HCEC 1CT (cell line): ENCODE measurements at regions not wholly inside any gene's neighbourhood (a gene's known extent, or its start where the extent isn't known, plus 50 kb on each side); places are given as distances from the start of the nearest gene placed in this dataset.
"Not testable (repeated sequence)": the region's sequence is repeated elsewhere in the genome, so short reads cannot be mapped to it uniquely, and the experiment has no call there.

Experiments
- DNase-seq: peaks from one replicate; pipeline ENCODE4 v3.0.0-alpha.2; 2017

- no peak for DNase-seq
Observed at GRCh38 chr6:82419132-82419581, 55.5 kb downstream of the TPBG start.

DNA sequence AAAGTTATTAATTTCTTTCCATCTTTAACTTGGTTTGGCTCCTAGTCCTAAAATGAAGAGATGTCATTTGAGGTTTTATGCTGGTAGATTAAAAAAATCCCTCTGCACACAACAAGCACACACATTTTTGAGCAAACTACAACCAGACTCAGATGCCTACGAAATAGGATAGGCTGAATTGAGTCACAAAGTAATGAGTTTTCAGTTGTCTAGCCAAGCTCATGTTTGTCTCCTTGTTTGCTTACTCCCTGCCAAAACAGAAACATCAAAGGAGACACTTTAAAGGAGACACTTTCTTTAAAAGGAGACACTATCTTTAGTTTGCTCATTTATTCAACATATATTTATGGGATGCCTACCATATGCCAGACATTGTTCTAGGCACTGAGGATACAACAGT, 56.2 kb downstream of the TPBG start:
- DNase-seq, result no peak

DNA sequence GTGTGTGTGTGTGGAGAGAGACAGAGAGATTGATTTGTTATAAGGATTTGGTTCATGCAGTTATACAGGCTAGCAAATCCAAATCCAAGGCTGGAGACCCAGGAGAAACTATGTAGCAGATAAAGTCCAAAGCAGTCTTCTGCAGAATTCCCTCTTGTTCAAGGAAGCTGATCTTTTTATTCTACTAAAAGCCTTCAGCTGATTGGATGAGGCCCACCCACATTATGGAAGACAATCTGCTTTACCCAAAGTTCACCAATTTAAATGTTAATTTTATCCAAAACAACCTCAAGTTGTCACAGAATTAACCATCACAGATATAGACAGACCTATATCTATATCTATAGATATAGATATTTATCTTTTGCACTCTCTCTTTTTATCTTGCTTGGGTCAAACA, 67.0 kb downstream of the TPBG start:
- DNase-seq, result no peak

GRCh38 chr6:82436740-82437139, 73.1 kb downstream of the TPBG start:
- DNase-seq, result no peak

GRCh38 chr6:82437701-82438100, 74.1 kb downstream of the TPBG start:
- no peak for DNase-seq

DNA sequence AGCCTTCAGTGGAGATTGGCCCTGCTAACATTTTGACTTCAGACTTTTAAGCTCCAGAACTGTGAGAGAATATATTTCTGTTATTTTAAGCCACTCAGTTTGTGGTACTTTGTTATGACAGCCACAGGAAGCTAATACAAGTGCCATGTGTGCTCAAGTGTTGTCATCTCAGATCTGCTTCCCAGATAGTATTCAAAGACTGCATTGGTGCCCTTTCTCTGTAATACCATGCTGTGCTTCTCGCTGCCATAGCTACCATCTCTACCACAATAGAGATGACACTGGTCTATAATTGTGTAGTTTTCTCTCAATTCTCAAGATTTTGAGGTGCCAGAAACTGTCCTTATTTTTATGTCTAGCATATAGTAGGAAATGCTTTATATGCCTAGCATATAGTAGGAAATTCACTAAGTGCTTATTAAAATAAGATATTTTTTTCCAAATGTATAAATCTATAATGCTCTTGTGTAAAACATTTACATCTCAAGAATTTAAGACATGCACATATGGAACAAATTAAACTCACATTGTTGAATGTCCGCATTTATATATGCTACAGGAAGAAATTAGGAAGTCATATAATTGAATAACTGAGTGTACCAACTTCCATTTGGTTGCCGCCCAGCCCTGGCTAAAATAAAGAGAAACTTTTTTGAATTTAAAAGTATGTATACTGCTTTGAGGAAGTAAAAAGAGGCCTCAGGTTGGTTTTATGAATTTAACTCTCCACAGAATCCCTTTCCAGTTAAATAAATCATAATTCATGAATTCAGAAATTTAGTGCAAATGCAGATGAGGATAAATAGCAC, 77.6 kb downstream of the TPBG start:
- no peak for DNase-seq

DNA sequence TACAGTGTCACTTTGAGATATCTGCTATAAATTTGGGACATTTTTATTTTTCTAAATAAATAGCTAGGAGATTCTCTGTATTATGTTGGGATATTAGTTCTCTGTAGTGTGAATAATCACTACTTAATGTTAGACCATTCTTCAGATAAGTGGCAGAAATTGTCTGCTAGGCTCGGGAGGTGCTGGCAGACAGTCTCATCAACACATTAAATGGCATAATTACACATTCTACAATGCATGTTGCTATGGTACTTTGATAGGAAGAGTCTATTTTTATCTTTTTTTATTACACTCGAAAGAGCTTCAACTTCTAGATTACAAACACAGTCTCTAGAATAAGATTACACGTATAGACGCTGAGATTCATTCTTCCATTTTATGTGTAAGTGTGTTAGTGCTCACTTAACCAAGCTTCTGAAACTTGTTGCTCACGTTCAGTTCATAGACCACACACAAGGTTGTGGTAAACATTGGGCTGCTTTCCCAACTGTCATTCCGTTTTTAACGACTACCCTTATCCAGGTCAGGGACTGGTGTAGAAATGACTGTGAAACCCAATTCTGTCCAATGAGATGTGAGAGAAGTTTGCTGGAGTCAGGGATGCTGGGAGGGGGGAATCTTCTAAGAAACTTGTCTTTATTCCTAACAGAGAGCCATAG, 78.6 kb downstream of the TPBG start:
- no peak for DNase-seq

GRCh38 chr6:82458147-82458546, 94.5 kb downstream of the TPBG start:
- no peak for DNase-seq

DNA sequence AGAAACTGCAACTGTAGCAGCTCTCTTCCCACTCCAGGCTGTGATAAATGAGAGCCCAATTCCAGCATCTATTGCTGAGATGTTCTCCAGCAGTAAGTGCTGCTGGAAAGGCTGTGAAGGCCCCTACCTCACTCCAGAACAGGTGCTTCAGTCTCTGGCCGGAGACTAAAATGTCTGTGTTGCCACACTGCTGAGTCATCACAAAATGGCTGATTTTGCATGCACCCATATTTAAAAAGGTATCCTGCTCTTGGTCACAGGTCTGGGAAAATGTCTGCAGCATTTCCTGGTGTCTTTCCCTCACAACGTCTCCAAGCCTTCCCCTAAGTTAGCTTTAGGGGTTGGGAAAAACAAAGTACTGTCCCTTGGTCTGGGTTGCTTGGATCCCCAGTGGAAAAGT, 95.1 kb downstream of the TPBG start:
- no peak for DNase-seq

DNA sequence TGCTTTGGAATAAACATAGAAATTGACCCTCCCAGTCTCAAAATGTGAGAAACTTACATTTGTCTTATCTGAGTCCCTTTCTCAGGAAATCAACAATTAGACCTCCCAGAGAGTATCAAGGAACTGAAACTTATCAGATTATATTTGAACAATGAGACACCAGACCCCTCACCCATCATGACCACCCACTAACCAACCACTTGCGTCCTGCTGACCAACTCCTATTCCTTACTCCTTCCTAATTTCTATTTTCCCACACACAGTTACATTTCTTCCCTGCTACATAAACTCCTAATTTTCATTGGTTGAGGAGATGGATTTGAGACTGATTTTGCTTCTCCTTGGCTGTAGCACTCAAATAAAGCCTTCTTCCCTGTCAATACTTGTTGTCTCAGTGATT, 97.9 kb downstream of the TPBG start:
- DNase-seq, result no peak

GRCh38 chr6:82467338-82467737, 103.7 kb downstream of the TPBG start:
- DNase-seq, result no peak

GRCh38 chr6:82470123-82470522, 106.5 kb downstream of the TPBG start:
- not testable (repeated sequence) for DNase-seq

DNA sequence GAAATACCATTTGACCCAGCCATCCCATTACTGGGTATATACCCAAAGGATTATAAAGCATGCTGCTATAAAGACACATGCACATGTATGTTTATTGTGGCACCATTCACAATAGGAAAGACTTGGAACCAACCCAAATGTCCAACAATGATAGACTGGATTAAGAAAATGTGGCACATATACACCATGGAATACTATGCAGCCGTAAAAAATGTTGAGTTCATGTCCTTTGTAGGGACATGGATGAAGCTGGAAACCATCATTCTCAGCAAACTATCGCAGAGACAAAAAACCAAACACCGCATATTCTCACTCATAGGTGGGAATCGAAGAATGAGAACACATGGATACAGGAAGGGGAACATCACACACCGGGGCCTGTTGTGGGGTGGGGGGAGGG, 111.5 kb downstream of the TPBG start:
- not testable (repeated sequence) for DNase-seq

GRCh38 chr6:82484001-82484400, 120.4 kb downstream of the TPBG start:
- no peak for DNase-seq

- DNase-seq, result no peak
Observed at GRCh38 chr6:82484737-82485626, 121.4 kb downstream of the TPBG start.

GRCh38 chr6:82487895-82488294, 124.3 kb downstream of the TPBG start:
- DNase-seq, result no peak

DNA sequence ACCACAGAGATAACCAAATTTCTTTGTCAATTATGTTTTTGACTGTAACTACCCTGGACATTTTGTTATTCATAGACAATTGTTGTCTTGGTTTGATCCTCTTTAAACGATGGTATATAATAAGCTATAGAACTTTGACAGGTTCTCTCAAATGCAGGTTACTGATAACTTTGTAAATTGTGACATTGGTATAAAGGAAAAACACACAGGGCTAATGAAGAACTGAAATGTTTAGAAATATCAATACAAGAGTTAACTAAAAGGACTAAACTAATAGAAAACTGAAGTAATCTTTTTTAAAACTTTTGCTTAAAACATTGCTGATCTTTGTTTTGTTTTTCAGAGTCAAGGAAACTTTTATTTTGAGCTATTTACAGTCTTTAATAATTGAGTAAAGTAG, 124.8 kb downstream of the TPBG start:
- DNase-seq, result no peak

DNA sequence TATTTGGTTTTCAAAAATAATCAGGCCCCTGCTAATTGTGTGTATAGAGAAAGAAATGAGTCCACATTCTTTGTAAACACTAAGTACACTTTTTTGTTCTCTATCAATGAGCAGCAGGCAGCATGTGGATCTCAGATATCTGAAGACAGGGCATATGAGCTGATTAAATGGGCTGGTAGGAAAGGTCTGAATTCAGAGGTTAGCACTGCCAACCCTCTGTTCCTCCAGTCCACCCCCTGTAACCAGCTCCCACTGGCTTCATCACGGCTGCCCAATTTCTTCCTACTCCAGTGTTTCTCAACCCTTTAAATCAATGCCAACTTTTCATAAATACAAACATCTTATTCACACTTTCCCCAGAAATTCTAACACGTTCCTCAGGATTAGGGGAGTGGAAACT, 128.5 kb downstream of the TPBG start:
- DNase-seq, result no peak

GRCh38 chr6:82493467-82493866, 129.8 kb downstream of the TPBG start:
- DNase-seq, result no peak

- no peak for DNase-seq
Observed at GRCh38 chr6:82494367-82494766, 130.8 kb downstream of the TPBG start.

- DNase-seq, result not testable (repeated sequence)
Observed at GRCh38 chr6:82501901-82502300, 138.3 kb downstream of the TPBG start.

DNA sequence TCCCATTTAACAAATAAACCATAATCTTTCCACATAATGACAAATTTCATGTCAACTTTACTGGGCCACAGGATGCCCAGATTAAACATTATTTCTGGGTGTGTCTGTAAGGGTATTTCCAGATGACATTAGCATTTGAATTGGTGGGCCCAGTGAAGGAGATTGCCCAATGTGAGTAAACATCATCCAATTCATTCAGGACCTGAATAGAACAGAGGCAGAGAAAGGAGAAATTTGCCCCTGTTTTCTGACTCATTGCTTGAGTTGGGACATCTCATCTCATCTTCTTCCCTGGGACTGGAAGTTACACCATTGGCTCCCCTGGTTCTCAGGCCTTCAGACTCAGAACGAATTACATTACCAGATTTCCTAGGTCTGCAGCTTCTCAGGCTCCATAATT, 142.9 kb downstream of the TPBG start:
- no peak for DNase-seq

- DNase-seq, result no peak
Observed at GRCh38 chr6:82507112-82507511, 143.5 kb downstream of the TPBG start.

- DNase-seq, result no peak
Observed at GRCh38 chr6:82511546-82511945, 147.9 kb downstream of the TPBG start.
